Erythroblast (primary cell): ENCODE measurements at regions not wholly inside any gene's neighbourhood (a gene's known extent, or its start where the extent isn't known, plus 50 kb on each side); places are given as distances from the start of the nearest gene placed in this dataset.

Source experiments
- GATA1 ChIP-seq: IDR thresholded peaks from 2 replicates; pipeline ENCODE4 v1.6.1; 2011; ENCODE audit warnings: low read depth, mild to moderate bottlenecking, control low read depth, low read length, moderate library complexity
- POLR2A ChIP-seq: IDR thresholded peaks from 2 replicates; pipeline ENCODE4 v1.6.1; 2011; ENCODE audit warnings: mild to moderate bottlenecking, low read length

DNA sequence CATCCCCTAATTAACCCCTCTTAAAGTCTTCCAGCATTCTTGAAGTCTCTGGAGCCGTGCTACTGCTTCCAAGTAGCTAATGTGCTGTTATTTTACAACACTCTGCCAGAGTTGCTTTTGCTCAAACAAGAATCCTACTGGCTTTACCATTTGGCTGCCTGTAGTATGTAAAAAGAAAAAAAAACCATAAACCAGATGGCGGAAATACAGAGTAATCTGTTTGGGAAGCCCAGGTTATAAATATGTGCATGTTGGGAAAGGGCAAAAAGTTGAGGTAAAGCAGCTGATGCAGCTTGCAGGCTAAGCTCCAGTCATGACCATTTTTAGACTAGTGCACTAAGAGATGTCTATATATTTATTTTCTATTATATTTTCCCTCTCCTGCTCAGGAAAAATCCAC lies 313.2 kb upstream of the ETAA1 start:
- TF ChIP-seq POLR2A, result no peak
- no peak for TF ChIP-seq GATA1
